ENCODE measurements at regions not wholly inside any gene's neighbourhood (a gene's known extent, or its start where the extent isn't known, plus 50 kb on each side); places are given as distances from the start of the nearest gene placed in this dataset.
"Not testable (repeated sequence)": the region's sequence is repeated elsewhere in the genome, so short reads cannot be mapped to it uniquely, and the experiment has no call there.

DNA sequence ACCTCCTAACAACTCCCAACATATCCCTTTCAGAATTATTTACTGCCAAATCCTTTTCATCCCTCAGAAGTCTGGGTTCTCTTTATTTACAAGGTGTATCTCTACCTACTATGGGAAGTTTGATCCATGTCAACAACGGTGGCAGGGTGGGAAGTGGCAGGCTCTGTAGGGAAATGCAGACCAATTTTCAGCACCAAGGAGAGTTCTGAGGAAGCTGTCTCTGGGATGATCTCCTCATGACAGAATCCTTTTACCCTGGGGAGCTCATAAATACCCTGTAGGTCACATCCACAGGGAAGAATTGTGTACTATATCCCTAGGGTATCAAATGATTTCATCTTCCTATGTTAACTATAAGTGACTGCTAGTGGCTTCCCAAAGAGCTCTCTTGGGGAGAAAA is 107.8 kb upstream of the NEK6 start:
- H3K4me3 ChIP-seq (ENCODE audit: low read length): no peak overlapping the region
- TF ChIP-seq, protein P1, sequence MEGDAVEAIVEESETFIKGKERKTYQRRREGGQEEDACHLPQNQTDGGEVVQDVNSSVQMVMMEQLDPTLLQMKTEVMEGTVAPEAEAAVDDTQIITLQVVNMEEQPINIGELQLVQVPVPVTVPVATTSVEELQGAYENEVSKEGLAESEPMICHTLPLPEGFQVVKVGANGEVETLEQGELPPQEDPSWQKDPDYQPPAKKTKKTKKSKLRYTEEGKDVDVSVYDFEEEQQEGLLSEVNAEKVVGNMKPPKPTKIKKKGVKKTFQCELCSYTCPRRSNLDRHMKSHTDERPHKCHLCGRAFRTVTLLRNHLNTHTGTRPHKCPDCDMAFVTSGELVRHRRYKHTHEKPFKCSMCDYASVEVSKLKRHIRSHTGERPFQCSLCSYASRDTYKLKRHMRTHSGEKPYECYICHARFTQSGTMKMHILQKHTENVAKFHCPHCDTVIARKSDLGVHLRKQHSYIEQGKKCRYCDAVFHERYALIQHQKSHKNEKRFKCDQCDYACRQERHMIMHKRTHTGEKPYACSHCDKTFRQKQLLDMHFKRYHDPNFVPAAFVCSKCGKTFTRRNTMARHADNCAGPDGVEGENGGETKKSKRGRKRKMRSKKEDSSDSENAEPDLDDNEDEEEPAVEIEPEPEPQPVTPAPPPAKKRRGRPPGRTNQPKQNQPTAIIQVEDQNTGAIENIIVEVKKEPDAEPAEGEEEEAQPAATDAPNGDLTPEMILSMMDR (IDR thresholded peaks at IDR 0.05; ENCODE audit: insufficient read depth, low read depth, low read length, missing control alignments): no peak
- DNase-seq (ENCODE audit: low read depth): peak; percentile 33

DNA sequence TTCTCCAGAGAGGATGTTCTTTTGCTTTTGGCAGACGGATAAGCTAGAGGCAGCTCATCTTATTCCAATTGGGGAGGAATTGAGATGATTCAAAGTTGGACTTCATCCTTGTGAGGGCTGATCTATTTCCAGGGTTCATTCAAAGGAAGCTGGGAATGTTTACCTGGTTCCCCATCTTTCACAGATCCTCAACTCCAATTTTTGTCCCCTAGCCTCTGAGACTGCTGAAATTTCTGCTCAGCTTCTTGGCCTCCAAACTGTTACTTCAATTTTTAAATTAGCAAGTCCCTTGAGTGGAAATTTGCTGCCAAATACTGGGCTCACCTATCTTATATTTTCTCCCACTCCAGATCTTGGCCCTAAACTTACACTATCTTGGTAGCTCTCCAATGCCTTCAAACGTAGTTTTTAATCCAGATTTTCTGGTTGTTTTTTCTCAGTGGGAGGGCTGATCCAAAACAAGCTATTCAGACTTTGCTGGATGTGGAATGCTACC is 93.9 kb upstream of the NEK6 start:
- TF ChIP-seq, protein P1 (IDR thresholded peaks at IDR 0.05; ENCODE audit: insufficient read depth, low read depth, low read length, missing control alignments): no peak
- H3K4me3 ChIP-seq (ENCODE audit: low read length): no peak overlapping the region
- DNase-seq (ENCODE audit: low read depth): no peak

DNA sequence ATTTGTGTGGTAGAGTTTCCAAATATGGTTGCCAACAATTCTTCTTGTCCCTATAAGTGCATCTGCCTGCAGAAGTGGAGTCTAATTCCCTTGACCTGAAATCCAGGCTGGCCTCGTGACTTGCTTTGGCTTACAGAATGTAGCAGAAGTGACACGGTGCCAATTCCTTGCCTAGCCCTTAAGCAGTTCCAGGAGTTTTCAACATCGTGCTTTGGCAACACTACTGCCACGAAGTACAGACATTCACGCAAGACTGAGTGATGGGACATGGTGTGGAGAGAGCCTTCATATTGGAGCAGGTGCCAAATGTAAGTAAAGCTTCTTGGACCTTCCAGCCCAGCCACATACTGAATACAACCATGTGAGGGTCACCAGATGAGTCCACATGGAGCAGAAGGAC is 92.9 kb upstream of the NEK6 start:
- no peak overlapping the region for H3K4me3 ChIP-seq (ENCODE audit: low read length)
- TF ChIP-seq, protein P1 (IDR thresholded peaks at IDR 0.05; ENCODE audit: insufficient read depth, low read depth, low read length, missing control alignments): no peak
- DNase-seq (ENCODE audit: low read depth): no peak

DNA sequence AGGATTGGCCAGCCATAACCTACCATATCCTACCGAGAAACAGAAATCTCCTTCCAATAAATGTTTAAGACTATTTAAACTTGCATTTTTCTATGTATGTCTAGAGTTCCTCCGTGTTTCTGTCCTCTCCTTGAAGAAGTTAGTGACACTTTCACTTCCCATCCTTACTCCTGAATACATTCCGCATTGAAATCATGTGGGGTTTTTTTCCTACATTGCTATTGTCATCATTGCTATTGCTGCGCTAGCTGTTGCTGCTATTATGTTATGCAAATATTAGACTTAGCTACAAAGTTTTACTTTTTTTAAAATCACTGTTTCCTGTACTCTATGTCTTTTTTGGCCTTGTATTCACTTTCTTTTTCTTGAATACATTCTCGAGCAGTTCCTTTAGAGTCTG is 83.3 kb upstream of the NEK6 start:
- TF ChIP-seq, protein P1 (IDR thresholded peaks at IDR 0.05; ENCODE audit: insufficient read depth, low read depth, low read length, missing control alignments): no peak

DNA sequence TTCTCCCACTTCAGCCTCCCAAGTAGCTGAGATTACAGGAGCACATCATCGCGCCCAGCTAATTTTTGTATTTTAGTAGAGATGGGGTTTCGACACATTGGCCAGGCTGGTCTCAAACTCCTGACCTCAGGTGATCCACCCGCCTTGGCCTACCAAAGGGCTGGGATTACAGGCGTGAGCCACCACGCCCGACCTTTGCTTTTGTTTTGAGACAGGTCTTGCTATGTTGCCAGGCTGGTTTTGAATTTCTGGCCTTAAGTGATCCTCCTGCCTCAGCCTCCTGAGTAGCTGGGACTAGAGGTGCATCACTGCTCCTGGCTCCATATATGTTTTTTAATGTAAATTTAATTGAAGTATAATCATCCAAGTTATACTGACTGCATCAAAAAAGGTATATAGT is 80.2 kb upstream of the NEK6 start:
- not testable (repeated sequence) for H3K4me3 ChIP-seq (ENCODE audit: low read length); DNase-seq (ENCODE audit: low read depth)

More for the DNA sequence above, 83.3 kb upstream of the NEK6 start:
- no peak for DNase-seq (ENCODE audit: low read depth)
- H3K4me3 ChIP-seq (ENCODE audit: low read length): no peak overlapping the region

DNA sequence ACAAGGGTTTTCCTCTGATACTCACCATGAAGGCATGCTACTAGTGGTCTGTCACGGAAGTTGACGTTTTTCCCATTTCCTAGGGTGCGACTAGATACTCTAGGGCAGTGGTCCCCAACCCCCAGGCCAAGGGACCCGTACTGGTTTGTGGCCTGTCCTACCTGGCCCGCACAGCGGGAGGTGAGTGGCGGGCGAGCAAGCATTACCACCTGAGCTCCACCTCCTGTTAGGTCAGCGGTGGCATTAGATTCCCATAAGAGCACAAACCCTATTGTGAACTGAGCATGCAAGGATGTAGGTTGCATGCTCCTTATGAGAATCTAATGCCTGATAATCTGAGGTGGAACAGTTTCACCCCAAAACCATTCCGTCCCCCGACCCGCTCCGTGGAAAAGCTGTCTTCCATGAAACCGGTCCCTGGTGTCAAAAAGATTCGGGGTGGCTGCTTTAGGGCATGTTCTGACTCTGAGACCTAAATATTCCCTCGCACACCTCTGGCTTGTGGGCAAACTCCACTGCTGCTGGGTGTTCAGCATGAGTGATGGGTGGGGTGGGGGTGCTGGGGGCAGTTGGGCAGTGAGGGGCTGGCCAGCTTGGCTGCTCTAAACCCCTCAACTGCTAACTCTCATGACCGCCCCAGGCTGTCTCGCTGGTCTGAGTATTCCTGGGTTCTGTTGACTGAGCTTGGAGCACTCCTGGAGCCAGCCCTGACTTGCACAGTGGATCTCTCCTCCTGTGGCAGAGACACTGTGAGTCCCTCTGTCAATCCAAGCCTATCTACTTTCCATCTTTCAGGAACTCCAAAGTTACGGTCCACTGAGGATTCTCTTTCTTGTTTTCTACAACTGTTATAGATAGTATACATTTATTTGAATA is 78.3 kb upstream of the NEK6 start:
- TF ChIP-seq, protein P1 (IDR thresholded peaks at IDR 0.05; ENCODE audit: insufficient read depth, low read depth, low read length, missing control alignments): no peak

DNA sequence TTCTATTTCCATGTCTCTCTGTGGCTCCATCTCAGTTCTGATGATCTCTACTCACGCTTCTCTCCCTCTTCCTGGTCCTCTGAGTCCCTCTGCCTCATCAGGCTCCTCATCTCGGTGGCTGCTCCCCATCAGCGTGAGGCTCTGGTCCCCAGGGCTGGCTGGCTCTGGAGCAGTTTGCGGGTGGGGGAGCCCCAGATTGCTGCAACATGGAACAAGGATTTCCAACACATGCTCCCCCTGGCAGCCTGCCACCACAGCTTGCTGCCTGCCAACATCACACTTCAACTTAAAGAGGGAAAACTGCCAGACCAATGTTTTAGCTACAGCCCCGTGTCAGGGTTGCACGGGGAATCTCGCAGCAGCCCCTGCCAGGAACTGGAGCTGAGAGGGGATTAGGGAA is 77.2 kb upstream of the NEK6 start:
- H3K4me3 ChIP-seq (ENCODE audit: low read length): no peak overlapping the region
- TF ChIP-seq, protein P1 (IDR thresholded peaks at IDR 0.05; ENCODE audit: insufficient read depth, low read depth, low read length, missing control alignments): no peak
- peak; percentile 5 for DNase-seq (ENCODE audit: low read depth)

More for the DNA sequence above, 78.3 kb upstream of the NEK6 start:
- no peak for DNase-seq (ENCODE audit: low read depth)
- H3K4me3 ChIP-seq (ENCODE audit: low read length): no peak overlapping the region

Measured in epithelial cell of esophagus (primary cell).